ENCODE measurements at regions not wholly inside any gene's neighbourhood (a gene's known extent, or its start where the extent isn't known, plus 50 kb on each side); places are given as distances from the start of the nearest gene placed in this dataset.

DNA sequence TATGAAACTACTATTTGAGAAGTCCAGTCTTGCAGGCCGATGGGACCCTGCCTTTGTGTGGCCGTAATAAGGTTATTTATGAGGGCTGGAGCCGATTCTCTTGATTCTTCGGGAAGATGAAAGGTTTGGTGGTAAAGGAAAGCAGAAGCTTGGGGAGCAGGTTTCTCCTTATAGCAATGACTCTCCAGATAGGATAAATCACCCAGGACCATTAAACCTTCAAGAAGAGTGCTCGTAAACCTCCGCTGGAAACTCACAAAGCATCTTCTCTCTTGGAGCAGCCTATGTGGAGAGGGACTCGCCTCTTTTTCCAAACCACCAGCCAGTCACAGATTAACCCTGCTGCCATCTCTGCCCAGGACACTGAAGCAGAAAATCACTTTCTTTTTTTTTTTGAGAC, 69.6 kb upstream of the SALL4 start:
- DNase-seq (ENCODE audit: low read depth): no peak
- H3K4me3 ChIP-seq (ENCODE audit: low read depth, low read length): no peak overlapping the region
- TF ChIP-seq, protein P1, sequence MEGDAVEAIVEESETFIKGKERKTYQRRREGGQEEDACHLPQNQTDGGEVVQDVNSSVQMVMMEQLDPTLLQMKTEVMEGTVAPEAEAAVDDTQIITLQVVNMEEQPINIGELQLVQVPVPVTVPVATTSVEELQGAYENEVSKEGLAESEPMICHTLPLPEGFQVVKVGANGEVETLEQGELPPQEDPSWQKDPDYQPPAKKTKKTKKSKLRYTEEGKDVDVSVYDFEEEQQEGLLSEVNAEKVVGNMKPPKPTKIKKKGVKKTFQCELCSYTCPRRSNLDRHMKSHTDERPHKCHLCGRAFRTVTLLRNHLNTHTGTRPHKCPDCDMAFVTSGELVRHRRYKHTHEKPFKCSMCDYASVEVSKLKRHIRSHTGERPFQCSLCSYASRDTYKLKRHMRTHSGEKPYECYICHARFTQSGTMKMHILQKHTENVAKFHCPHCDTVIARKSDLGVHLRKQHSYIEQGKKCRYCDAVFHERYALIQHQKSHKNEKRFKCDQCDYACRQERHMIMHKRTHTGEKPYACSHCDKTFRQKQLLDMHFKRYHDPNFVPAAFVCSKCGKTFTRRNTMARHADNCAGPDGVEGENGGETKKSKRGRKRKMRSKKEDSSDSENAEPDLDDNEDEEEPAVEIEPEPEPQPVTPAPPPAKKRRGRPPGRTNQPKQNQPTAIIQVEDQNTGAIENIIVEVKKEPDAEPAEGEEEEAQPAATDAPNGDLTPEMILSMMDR (IDR thresholded peaks at IDR 0.05; ENCODE audit: low read depth, low read length, missing control alignments): no peak

DNA sequence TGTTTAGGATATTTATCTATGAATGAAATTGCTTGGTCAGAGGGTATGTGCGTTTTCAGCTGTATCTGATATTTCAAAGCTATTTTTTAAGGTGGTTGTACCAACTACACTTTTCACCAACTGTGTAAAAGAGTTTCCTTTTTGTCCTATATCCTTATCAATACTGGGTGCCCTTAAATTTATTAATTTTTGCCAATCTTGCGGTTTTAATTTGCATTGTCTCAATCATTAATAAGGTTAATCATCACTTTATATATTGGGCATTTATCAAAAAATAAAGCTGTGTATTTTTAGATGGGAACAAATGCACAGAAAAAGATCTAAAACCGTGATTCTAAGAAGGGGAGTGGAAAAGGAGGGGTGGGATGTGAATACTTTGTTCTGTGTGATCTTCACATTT, 66.7 kb upstream of the SALL4 start:
- no peak for DNase-seq (ENCODE audit: low read depth)
- TF ChIP-seq, protein P1 (IDR thresholded peaks at IDR 0.05; ENCODE audit: low read depth, low read length, missing control alignments): no peak
- H3K4me3 ChIP-seq (ENCODE audit: low read depth, low read length): no peak overlapping the region

GRCh38 chr20:51867251-51867650, 64.9 kb upstream of the SALL4 start:
- no peak for DNase-seq (ENCODE audit: low read depth)
- H3K4me3 ChIP-seq (ENCODE audit: low read depth, low read length): no peak overlapping the region
- TF ChIP-seq, protein P1 (IDR thresholded peaks at IDR 0.05; ENCODE audit: low read depth, low read length, missing control alignments): no peak

DNA sequence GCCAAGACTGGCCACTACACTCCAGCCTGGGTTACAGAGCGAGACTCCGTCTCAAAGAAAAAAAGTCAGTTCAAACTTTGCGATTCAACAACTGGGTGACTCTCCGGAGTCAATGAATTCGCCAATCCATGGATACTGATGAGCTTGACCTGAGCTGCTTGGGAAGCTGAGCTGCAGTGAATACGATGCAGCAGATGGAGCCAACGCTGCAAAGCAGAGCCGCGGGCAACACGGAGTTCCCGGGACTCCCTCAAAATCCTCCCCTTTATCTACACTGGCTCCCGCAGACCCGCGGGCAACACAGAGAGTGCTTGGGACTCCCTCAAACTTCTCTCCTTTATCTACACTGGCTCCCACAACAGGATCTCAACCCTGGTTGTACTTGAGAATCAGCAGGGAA, 62.6 kb upstream of the SALL4 start:
- TF ChIP-seq, protein P1 (IDR thresholded peaks at IDR 0.05; ENCODE audit: low read depth, low read length, missing control alignments): no peak
- no peak overlapping the region for H3K4me3 ChIP-seq (ENCODE audit: low read depth, low read length)
- no peak for DNase-seq (ENCODE audit: low read depth)

- H3K4me3 ChIP-seq (ENCODE audit: low read depth, low read length): no peak overlapping the region
- TF ChIP-seq, protein P1 (IDR thresholded peaks at IDR 0.05; ENCODE audit: low read depth, low read length, missing control alignments): no peak
- DNase-seq (ENCODE audit: low read depth): no peak
These were observed 60.5 kb upstream of the SALL4 start for GRCh38 chr20:51862796-51863195.

DNA sequence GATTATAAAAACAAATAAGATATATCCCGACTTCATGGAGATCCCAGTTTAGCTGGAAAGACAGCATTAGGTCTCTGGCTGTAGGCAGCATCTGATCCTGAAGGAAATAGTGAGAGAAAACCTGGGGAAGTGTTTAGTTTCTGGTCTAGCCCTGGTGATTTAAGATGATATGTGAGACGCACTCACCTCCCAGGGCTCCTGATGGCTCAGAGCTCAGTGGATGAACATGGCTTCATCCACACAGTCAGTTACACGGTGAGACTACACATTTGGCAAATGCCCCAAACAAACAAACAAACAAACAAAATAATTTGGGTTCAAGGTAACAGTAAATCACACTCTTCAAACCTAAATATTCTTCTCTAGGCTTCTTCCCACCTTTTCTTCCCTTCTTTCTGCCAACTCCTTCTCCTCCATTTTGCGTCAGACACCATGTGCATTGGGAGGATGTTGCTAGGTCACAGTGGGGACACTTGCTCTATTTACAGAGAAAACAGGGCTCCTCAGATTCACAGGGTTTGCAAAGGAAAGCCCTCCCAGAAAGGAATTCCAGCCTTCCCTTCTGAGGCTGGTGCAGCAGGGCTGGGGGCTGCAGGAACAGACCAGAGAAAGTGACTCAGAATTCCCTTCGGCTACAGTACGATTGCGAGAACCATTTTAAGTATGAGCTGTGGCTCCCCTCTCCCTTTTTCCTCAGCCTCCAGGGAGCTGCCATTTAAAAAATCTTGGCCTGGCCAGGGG, 59.6 kb upstream of the SALL4 start:
- no peak overlapping the region for H3K4me3 ChIP-seq (ENCODE audit: low read depth, low read length)
- TF ChIP-seq, protein P1 (IDR thresholded peaks at IDR 0.05; ENCODE audit: low read depth, low read length, missing control alignments): no peak
- no peak for DNase-seq (ENCODE audit: low read depth)
